Keratinocyte (primary cell): ENCODE measurements at regions not wholly inside any gene's neighbourhood (a gene's known extent, or its start where the extent isn't known, plus 50 kb on each side); places are given as distances from the start of the nearest gene placed in this dataset.

Experiments used
- DNase-seq: peaks from one replicate; pipeline ENCODE4 v3.0.0-alpha.2; 2011; ENCODE audit warnings: low read depth, missing footprints, low spot score
- FAIRE-seq: peaks from 2 replicates; lab custom pipeline; 2011; peaks lifted over from hg19 to GRCh38; lab: Jason Lieb, UNC
- H2AFZ ChIP-seq: 2 replicates; pipeline ENCODE4 v1.6.0; 2012; ENCODE audit warnings: low read length, control low read depth, inconsistent platforms; ENCODE audit not compliant: control insufficient read depth
- H3K27ac ChIP-seq: 2 replicates; pipeline ENCODE4 v1.5.1; 2011; ENCODE audit warnings: low read length; ENCODE audit not compliant: control insufficient read depth, insufficient read depth
- H3K27me3 ChIP-seq: 3 replicates; pipeline ENCODE4 v1.6.0; 2011; ENCODE audit warnings: low read length; ENCODE audit not compliant: control insufficient read depth, insufficient read depth; ENCODE audit errors: extremely low read depth
- H3K36me3 ChIP-seq, 2 experiments: 2 replicates in 1 of 2; 3 replicates in 1 of 2; pipeline ENCODE4 v1.5.1; 2011; ENCODE audit warnings: low read length in 2 of 2, mild to moderate bottlenecking in 1 of 2; ENCODE audit not compliant: control insufficient read depth in 2 of 2, insufficient read depth in 2 of 2; ENCODE audit errors: extremely low read depth in 1 of 2
- H3K4me1 ChIP-seq: 3 replicates; pipeline ENCODE4 v1.5.1; 2011; ENCODE audit warnings: low read length; ENCODE audit not compliant: control insufficient read depth, insufficient read depth; ENCODE audit errors: extremely low read depth
- H3K4me2 ChIP-seq: 3 replicates; pipeline ENCODE4 v1.6.0; 2011; ENCODE audit warnings: low read depth, low read length; ENCODE audit not compliant: control insufficient read depth, insufficient read depth; ENCODE audit errors: extremely low read depth
- H3K4me3 ChIP-seq, 3 experiments: fragments of 200-600 bp in 1 of 3; sonication (generic) in 1 of 3; 2 replicates in 2 of 3; 3 replicates in 1 of 3; pipeline ENCODE4 v1.5.1; 2011 to 2016; ENCODE audit warnings: low read length in 3 of 3, mild to moderate bottlenecking in 3 of 3, control low read depth in 2 of 3, inconsistent platforms in 1 of 3, low read depth in 1 of 3, mixed read lengths in 1 of 3, mixed run types in 1 of 3, moderate library complexity in 1 of 3; ENCODE audit not compliant: control insufficient read depth in 2 of 3, insufficient read depth in 2 of 3; ENCODE audit errors: extremely low read depth in 1 of 3
- H3K79me2 ChIP-seq: 2 replicates; pipeline ENCODE4 v1.6.0; 2012; ENCODE audit warnings: low read length; ENCODE audit not compliant: control insufficient read depth, insufficient read depth
- H3K9ac ChIP-seq: 3 replicates; pipeline ENCODE4 v1.6.0; 2011; ENCODE audit warnings: low read length; ENCODE audit not compliant: control insufficient read depth, insufficient read depth; ENCODE audit errors: extremely low read depth
- H3K9me1 ChIP-seq: 3 replicates; pipeline ENCODE4 v1.6.0; 2011; ENCODE audit warnings: low read length; ENCODE audit not compliant: control insufficient read depth, insufficient read depth; ENCODE audit errors: extremely low read depth
- H3K9me3 ChIP-seq: 2 replicates; pipeline ENCODE4 v1.5.1; 2012; ENCODE audit warnings: low read depth, low read length; ENCODE audit not compliant: control insufficient read depth
- H4K20me1 ChIP-seq: 3 replicates; pipeline ENCODE4 v1.6.0; 2011; ENCODE audit warnings: low read length; ENCODE audit not compliant: control insufficient read depth, insufficient read depth; ENCODE audit errors: extremely low read depth
- EZH2 ChIP-seq: IDR thresholded peaks from one replicate; pipeline ENCODE4 v1.6.1; 2012; ENCODE audit warnings: inconsistent platforms, mild to moderate bottlenecking, low read length, moderate library complexity
- dilution Hi-C: fragments of 300-500 bp; cut with MboI; formaldehyde crosslinking; loops from one replicate; pipeline ENCODE4 v1.7.0; 2020; ENCODE audit warnings: low sequenced_read_pairs; ENCODE audit not compliant: extremely low pct_ligation_motif_present
- TF ChIP-seq, protein P1 (sequence below), 3 experiments: IDR thresholded peaks in 1 of 3; conservative IDR thresholded peaks in 1 of 3; optimal IDR thresholded peaks in 1 of 3; 2 replicates in 2 of 3; 3 replicates in 1 of 3; pipeline versions ENCODE3 to v1.5.1; 2011; ENCODE audit warnings: low read length in 3 of 3, mild to moderate bottlenecking in 3 of 3, moderate library complexity in 2 of 3, control low read depth in 1 of 3, inconsistent platforms in 1 of 3; ENCODE audit not compliant: insufficient read depth in 2 of 3; ENCODE audit errors: extremely low read depth in 1 of 3

GRCh38 chr6:121539439-121539838 is 104.0 kb downstream of the GJA1 start:
- Histone ChIP-seq H4K20me1 (no peaks in the 10 kb centered on the region), H3K79me2 (no peaks in the 10 kb centered on the region), H3K4me3 (no peak overlapping the region), H3K4me2 (no peak overlapping the region), H3K36me3 (no peaks in the 10 kb centered on the region), H3K4me1 (peaks cover 3% of the 10 kb centered on the region), H3K9me3 (no peaks in the 10 kb centered on the region), H3K27ac (no peak overlapping the region), H3K9ac (no peak overlapping the region), H3K9me1 (no peaks in the 10 kb centered on the region), H2AFZ (no peak overlapping the region), H3K27me3 (no peaks in the 10 kb centered on the region)
- FAIRE-seq (no peak), DNase-seq (no peak)
- TF ChIP-seq, protein P1, sequence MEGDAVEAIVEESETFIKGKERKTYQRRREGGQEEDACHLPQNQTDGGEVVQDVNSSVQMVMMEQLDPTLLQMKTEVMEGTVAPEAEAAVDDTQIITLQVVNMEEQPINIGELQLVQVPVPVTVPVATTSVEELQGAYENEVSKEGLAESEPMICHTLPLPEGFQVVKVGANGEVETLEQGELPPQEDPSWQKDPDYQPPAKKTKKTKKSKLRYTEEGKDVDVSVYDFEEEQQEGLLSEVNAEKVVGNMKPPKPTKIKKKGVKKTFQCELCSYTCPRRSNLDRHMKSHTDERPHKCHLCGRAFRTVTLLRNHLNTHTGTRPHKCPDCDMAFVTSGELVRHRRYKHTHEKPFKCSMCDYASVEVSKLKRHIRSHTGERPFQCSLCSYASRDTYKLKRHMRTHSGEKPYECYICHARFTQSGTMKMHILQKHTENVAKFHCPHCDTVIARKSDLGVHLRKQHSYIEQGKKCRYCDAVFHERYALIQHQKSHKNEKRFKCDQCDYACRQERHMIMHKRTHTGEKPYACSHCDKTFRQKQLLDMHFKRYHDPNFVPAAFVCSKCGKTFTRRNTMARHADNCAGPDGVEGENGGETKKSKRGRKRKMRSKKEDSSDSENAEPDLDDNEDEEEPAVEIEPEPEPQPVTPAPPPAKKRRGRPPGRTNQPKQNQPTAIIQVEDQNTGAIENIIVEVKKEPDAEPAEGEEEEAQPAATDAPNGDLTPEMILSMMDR (optimal IDR thresholded peaks at IDR 0.05 in 1 of 3, IDR thresholded peaks at IDR 0.05 in 1 of 3, conservative IDR thresholded peaks at IDR 0.05 in 1 of 3; ENCODE audit: extremely low read depth in 1 of 3, insufficient read depth in 2 of 3, low read length in 3 of 3): no peak
- TF ChIP-seq EZH2: no peak
- dilution Hi-C loops: no loop called here

DNA sequence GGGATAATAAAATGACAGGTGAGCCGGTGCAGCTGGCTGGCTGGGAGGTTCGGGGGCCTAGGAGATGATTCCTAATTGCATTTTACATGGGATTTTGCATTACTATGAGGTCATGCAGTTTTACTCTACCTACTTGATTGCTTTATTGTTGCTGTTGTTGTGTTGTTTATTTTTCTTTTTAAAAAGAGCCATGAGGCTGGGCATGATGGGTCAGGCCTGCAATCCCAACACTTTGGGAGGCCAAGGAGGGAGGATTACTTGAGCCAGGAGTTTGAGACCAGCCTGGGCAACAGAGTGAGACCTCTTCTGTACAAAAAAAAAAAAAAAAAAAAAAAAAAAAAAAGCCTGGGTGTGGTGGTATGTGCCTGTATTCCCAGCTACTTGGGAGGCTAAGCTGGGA is 104.8 kb downstream of the GJA1 start:
- no peak for FAIRE-seq
- no peak overlapping the region for H3K9ac ChIP-seq

More for the DNA sequence above, 104.8 kb downstream of the GJA1 start:
- dilution Hi-C loops: no loop called here
- Histone ChIP-seq H4K20me1 (no peaks in the 10 kb centered on the region), H3K4me3 (no peak overlapping the region), H3K9me3 (no peaks in the 10 kb centered on the region), H3K4me1 (peaks cover 3% of the 10 kb centered on the region), H3K27me3 (no peaks in the 10 kb centered on the region), H3K4me2 (no peak overlapping the region), H2AFZ (no peak overlapping the region), H3K9me1 (no peaks in the 10 kb centered on the region), H3K36me3 (no peaks in the 10 kb centered on the region), H3K79me2 (no peaks in the 10 kb centered on the region), H3K27ac (no peak overlapping the region)
- DNase-seq: no peak
- TF ChIP-seq, protein P1 (optimal IDR thresholded peaks at IDR 0.05 in 1 of 3, IDR thresholded peaks at IDR 0.05 in 1 of 3, conservative IDR thresholded peaks at IDR 0.05 in 1 of 3; ENCODE audit: extremely low read depth in 1 of 3, insufficient read depth in 2 of 3, low read length in 3 of 3): no peak
- TF ChIP-seq EZH2: no peak
